ENCODE measurements at regions not wholly inside any gene's neighbourhood (a gene's known extent, or its start where the extent isn't known, plus 50 kb on each side); places are given as distances from the start of the nearest gene placed in this dataset.

DNA sequence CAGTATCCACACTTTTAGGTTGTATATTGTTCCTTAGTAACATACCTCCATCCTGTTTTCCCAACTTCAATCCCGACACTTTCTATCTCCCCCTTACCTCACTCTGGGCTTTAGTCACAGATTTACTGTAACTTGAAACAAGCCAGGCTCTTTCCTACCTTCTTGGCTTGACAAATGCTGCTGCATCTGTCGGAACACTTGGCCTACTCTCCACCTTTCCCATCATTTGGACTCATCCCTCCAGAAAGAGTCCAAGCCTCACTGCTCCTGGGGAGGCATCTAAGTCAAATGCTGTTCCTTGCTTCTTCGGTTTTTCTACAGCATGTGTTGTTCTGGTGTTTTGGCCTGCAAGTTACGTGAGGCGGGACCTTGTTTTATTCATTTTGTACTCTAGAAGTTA lies 142.4 kb downstream of the DACT1 start:
- no peak overlapping the region for H3K4me3 ChIP-seq (ENCODE audit: low read depth, low read length)
- TF ChIP-seq, protein P1, sequence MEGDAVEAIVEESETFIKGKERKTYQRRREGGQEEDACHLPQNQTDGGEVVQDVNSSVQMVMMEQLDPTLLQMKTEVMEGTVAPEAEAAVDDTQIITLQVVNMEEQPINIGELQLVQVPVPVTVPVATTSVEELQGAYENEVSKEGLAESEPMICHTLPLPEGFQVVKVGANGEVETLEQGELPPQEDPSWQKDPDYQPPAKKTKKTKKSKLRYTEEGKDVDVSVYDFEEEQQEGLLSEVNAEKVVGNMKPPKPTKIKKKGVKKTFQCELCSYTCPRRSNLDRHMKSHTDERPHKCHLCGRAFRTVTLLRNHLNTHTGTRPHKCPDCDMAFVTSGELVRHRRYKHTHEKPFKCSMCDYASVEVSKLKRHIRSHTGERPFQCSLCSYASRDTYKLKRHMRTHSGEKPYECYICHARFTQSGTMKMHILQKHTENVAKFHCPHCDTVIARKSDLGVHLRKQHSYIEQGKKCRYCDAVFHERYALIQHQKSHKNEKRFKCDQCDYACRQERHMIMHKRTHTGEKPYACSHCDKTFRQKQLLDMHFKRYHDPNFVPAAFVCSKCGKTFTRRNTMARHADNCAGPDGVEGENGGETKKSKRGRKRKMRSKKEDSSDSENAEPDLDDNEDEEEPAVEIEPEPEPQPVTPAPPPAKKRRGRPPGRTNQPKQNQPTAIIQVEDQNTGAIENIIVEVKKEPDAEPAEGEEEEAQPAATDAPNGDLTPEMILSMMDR (IDR thresholded peaks at IDR 0.05; ENCODE audit: borderline replicate concordance, insufficient read depth, low read depth, low read length): no peak

DNA sequence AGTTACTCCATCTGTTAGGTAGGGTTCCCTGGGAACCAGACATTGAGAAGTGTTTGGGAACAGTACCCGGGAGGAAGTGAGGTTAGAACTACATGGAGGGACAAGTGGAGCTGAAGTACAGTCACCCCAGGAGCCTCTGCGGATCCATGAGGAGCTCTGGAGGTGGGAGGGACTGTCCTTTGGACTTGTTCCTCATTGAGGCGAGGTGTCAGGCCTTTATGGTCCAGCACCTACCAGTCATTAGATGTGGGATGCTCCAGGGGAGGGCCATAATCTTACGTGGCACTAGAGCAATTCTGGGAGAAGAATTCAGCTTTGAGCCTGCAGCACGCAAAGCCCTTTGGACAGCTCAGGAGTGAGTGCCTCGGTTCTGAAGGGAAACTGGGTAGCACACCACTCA lies 142.8 kb downstream of the DACT1 start:
- TF ChIP-seq, protein P1 (IDR thresholded peaks at IDR 0.05; ENCODE audit: borderline replicate concordance, insufficient read depth, low read depth, low read length): no peak
- H3K4me3 ChIP-seq (ENCODE audit: low read depth, low read length): no peak overlapping the region

- no peak overlapping the region for H3K4me3 ChIP-seq (ENCODE audit: low read depth, low read length)
- TF ChIP-seq, protein P1 (IDR thresholded peaks at IDR 0.05; ENCODE audit: borderline replicate concordance, insufficient read depth, low read depth, low read length): no peak
Observed at GRCh38 chr14:58782011-58782410, 144.2 kb downstream of the DACT1 start.

GRCh38 chr14:58783792-58784511 lies 146.2 kb downstream of the DACT1 start:
- no peak overlapping the region for H3K4me3 ChIP-seq (ENCODE audit: low read depth, low read length)
- TF ChIP-seq, protein P1 (IDR thresholded peaks at IDR 0.05; ENCODE audit: borderline replicate concordance, insufficient read depth, low read depth, low read length): no peak

DNA sequence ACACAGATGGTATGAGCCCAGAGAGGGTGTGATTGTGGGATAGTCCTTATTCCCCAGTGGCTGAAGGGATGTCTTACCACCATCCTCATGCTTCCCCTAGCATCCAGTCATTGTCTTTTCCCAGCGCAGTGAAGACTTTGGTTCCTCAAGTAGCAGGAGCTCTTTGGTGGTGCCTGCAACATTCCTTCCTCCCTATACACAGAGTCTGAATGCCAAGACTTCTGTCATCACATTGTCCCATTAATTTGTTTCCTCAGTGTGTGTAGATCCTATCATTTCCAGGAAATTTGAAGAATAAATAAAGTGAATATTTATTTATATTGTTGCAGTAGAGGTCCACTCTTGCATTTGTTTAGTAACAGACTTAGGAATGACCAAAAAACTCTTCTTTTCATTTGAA lies 147.2 kb downstream of the DACT1 start:
- TF ChIP-seq, protein P1 (IDR thresholded peaks at IDR 0.05; ENCODE audit: borderline replicate concordance, insufficient read depth, low read depth, low read length): no peak
- H3K4me3 ChIP-seq (ENCODE audit: low read depth, low read length): no peak overlapping the region

DNA sequence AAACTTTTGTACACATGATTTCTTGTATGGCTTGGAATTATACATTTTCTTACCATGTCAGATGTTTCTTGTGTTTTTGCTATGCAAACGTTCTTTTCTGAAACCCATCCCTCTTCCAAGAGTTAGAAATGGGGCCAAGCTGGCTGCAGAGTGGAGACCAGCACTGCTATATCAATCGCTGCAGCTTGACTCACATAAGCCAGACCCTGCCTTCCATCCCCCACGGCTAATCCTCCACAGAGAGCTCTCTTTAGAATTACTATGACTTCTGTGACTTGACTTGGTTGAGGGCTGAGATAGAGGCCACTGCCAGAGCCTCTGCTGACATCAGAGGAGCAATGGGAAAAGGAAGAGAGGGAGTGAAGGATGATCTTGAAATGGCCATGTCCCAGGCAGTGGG lies 147.9 kb downstream of the DACT1 start:
- H3K4me3 ChIP-seq (ENCODE audit: low read depth, low read length): no peak overlapping the region
- TF ChIP-seq, protein P1 (IDR thresholded peaks at IDR 0.05; ENCODE audit: borderline replicate concordance, insufficient read depth, low read depth, low read length): no peak

DNA sequence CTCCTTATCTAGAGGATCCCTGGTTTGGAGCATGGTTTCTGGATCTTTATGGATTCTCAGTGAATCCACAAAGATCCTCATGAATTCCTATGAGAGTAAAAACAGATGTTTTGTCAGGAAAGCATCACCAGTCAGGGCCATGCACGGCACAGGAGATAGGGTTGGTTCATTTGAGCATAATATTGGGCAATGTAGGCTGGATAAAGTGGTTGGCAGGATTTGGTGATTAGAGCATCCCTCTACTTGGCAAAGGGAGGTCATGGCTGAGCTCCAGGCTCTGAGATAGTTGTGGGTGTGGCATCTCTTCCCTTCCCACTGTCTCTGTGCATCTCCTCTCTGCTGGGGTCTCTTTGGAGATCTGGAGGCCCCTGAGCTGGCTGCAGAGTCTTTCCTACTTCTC lies 149.8 kb downstream of the DACT1 start:
- no peak overlapping the region for H3K4me3 ChIP-seq (ENCODE audit: low read depth, low read length)
- TF ChIP-seq, protein P1 (IDR thresholded peaks at IDR 0.05; ENCODE audit: borderline replicate concordance, insufficient read depth, low read depth, low read length): no peak

All from GM12875 (cell line).